ENCODE measurements at regions not wholly inside any gene's neighbourhood (a gene's known extent, or its start where the extent isn't known, plus 50 kb on each side); places are given as distances from the start of the nearest gene placed in this dataset.

GRCh38 chr10:43773736-43774135 lies 125.1 kb upstream of the ZNF32 start:
- TF ChIP-seq CTCF (IDR thresholded peaks at IDR 0.05; ENCODE audit: borderline replicate concordance, extremely low read depth, low read length, poor library complexity, severe bottlenecking) (no peak), EZH2 (IDR thresholded peaks at IDR 0.05; ENCODE audit: borderline replicate concordance, low read depth, low read length, severe bottlenecking) (no peak)
